Nephron progenitor cell (in vitro differentiated cells): ENCODE measurements at regions not wholly inside any gene's neighbourhood (a gene's known extent, or its start where the extent isn't known, plus 50 kb on each side); places are given as distances from the start of the nearest gene placed in this dataset.

Experiments
- DNase-seq: peaks from one replicate; pipeline ENCODE4 v3.0.0; 2021
- H3K27ac Mint-ChIP-seq: 2 replicates; pipeline ENCODE4 v1.8.0; 2021; ENCODE audit warnings: mild to moderate bottlenecking, moderate library complexity, mixed read lengths
- H3K27me3 Mint-ChIP-seq: 2 replicates; pipeline ENCODE4 v1.8.0; 2021; ENCODE audit warnings: mild to moderate bottlenecking, low read depth, mixed read lengths; ENCODE audit not compliant: poor library complexity
- H3K36me3 Mint-ChIP-seq: 2 replicates; pipeline ENCODE4 v1.8.0; 2021; ENCODE audit warnings: low read depth, mixed read lengths
- H3K4me1 Mint-ChIP-seq: 2 replicates; pipeline ENCODE4 v1.8.0; 2021; ENCODE audit warnings: mixed read lengths
- H3K4me3 Mint-ChIP-seq: 2 replicates; pipeline ENCODE4 v1.8.0; 2021; ENCODE audit warnings: mild to moderate bottlenecking, moderate library complexity, mixed read lengths
- H3K9me3 Mint-ChIP-seq: 2 replicates; pipeline ENCODE4 v1.8.0; 2021; ENCODE audit warnings: mild to moderate bottlenecking, moderate library complexity, mixed read lengths
- TF ChIP-seq, protein P1 (sequence below): fragments of 200-600 bp; sonication (generic); IDR thresholded peaks from 2 replicates; pipeline ENCODE4 v1.5.0; 2021; ENCODE audit warnings: antibody characterized with exemption

- Mint-ChIP-seq H3K36me3 (no peaks in the 10 kb centered on the region), H3K27ac (no peak overlapping the region)
- TF ChIP-seq, protein P1, sequence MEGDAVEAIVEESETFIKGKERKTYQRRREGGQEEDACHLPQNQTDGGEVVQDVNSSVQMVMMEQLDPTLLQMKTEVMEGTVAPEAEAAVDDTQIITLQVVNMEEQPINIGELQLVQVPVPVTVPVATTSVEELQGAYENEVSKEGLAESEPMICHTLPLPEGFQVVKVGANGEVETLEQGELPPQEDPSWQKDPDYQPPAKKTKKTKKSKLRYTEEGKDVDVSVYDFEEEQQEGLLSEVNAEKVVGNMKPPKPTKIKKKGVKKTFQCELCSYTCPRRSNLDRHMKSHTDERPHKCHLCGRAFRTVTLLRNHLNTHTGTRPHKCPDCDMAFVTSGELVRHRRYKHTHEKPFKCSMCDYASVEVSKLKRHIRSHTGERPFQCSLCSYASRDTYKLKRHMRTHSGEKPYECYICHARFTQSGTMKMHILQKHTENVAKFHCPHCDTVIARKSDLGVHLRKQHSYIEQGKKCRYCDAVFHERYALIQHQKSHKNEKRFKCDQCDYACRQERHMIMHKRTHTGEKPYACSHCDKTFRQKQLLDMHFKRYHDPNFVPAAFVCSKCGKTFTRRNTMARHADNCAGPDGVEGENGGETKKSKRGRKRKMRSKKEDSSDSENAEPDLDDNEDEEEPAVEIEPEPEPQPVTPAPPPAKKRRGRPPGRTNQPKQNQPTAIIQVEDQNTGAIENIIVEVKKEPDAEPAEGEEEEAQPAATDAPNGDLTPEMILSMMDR: no peak
Observed at GRCh38 chr6:4675121-4675520, 101.1 kb upstream of the CDYL start.

DNA sequence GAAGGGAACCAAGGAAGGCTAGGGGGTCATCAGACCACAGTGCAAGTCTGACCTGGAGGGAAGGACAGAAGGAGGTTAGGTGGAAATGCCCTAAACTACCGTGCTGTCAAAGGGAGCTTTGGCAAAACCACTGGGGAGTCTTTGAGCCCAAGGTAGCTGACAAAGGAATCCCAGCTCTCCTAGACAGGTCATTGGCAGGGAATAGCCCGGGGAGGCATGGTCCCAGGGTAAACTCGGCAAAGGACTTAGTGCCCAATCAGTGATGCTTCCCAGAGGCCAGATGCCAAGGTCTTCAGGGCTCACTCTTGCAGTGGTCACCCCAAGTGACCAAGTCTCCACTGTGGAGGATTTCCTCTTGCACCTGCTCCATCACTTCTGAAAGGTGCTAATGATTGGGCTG lies 102.3 kb upstream of the CDYL start:
- H3K4me3 Mint-ChIP-seq: no peak overlapping the region
- H3K27ac Mint-ChIP-seq: no peak overlapping the region
- H3K27me3 Mint-ChIP-seq: peaks cover 7% of the 10 kb centered on the region
- H3K4me1 Mint-ChIP-seq: peaks cover 16% of the 10 kb centered on the region
- TF ChIP-seq, protein P1: no peak
- DNase-seq: no peak
- no peaks in the 10 kb centered on the region for H3K36me3 Mint-ChIP-seq
- H3K9me3 Mint-ChIP-seq: no peaks in the 10 kb centered on the region

More at GRCh38 chr6:4675121-4675520, 101.1 kb upstream of the CDYL start:
- Mint-ChIP-seq H3K4me3 (no peak overlapping the region), H3K4me1 (peaks cover 13% of the 10 kb centered on the region), H3K27me3 (peaks cover 7% of the 10 kb centered on the region), H3K9me3 (no peaks in the 10 kb centered on the region)
- no peak for DNase-seq

DNA sequence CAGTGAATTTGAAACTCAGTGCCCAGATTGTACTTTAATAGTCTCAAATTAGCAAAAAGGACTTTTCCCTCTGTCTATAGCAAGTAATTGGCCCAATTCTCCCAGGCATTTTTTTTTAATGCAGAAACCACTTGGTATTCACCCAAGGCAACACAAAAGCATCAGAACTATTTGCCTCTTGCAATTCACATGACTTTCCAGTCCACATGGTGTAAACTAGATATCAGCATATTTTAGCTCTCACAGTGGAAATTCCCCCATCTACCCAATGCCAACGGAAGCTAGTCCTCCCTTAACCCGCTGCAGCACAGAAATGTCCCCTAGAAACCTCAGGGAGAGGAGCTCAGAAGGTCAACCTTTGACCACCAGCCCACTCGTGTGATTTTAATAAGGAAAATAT lies 103.4 kb upstream of the CDYL start:
- no peak for DNase-seq
- TF ChIP-seq, protein P1: no peak
- Mint-ChIP-seq H3K36me3 (no peaks in the 10 kb centered on the region), H3K4me3 (no peak overlapping the region), H3K4me1 (peaks cover 24% of the 10 kb centered on the region), H3K27me3 (peaks cover 7% of the 10 kb centered on the region), H3K9me3 (no peaks in the 10 kb centered on the region), H3K27ac (no peak overlapping the region)

GRCh38 chr6:4671587-4672115 lies 104.6 kb upstream of the CDYL start:
- TF ChIP-seq, protein P1: no peak
- H3K4me1 Mint-ChIP-seq: peaks cover 24% of the 10 kb centered on the region
- no peaks in the 10 kb centered on the region for H3K9me3 Mint-ChIP-seq
- peaks cover 10% of the 10 kb centered on the region for H3K27me3 Mint-ChIP-seq
- no peaks in the 10 kb centered on the region for H3K36me3 Mint-ChIP-seq
- peak overlapping the region; percentile 36 for H3K27ac Mint-ChIP-seq
- no peak for DNase-seq
- no peak overlapping the region for H3K4me3 Mint-ChIP-seq

DNA sequence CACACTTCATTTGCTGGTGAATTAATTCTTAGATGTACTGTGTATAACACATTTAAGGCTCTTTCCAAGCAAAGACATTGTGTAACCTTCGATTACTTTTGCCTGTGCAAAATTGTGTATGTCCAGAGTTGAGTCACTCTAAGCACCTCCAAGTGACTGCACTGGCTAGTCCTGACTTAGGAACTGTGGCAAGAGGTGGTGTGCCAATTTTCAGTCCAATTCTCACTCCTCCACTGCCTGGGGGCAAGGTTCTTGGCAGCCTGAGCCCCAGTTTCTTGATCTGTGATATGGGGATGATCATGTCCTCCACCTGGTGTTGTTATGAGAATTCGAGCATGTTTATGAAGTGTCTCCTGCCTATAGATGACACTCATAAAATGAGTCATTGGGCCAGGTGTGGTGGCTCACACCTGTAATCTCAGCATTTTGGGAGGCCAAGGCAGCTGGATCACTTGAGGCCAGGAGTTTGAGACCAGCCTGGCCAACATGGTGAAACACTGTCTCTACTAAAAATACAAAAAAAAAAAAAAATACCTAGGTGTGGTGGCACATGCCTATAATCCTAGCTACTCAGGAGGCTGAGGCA lies 105.3 kb upstream of the CDYL start:
- Mint-ChIP-seq H3K4me3 (no peak overlapping the region), H3K36me3 (no peaks in the 10 kb centered on the region), H3K4me1 (peaks cover 24% of the 10 kb centered on the region), H3K27ac (no peak overlapping the region), H3K27me3 (peaks cover 10% of the 10 kb centered on the region), H3K9me3 (no peaks in the 10 kb centered on the region)
- TF ChIP-seq, protein P1: no peak
- DNase-seq: no peak

GRCh38 chr6:4670290-4670689 lies 105.9 kb upstream of the CDYL start:
- H3K27me3 Mint-ChIP-seq: peaks cover 10% of the 10 kb centered on the region

More at GRCh38 chr6:4670290-4670689, 105.9 kb upstream of the CDYL start:
- H3K36me3 Mint-ChIP-seq: no peaks in the 10 kb centered on the region
- peak overlapping the region; percentile 11 for H3K27ac Mint-ChIP-seq
- TF ChIP-seq, protein P1: no peak
- H3K4me1 Mint-ChIP-seq: peaks cover 24% of the 10 kb centered on the region
- no peak for DNase-seq
- no peaks in the 10 kb centered on the region for H3K9me3 Mint-ChIP-seq
- no peak overlapping the region for H3K4me3 Mint-ChIP-seq
